ENCODE measurements at regions not wholly inside any gene's neighbourhood (a gene's known extent, or its start where the extent isn't known, plus 50 kb on each side); places are given as distances from the start of the nearest gene placed in this dataset.

DNA sequence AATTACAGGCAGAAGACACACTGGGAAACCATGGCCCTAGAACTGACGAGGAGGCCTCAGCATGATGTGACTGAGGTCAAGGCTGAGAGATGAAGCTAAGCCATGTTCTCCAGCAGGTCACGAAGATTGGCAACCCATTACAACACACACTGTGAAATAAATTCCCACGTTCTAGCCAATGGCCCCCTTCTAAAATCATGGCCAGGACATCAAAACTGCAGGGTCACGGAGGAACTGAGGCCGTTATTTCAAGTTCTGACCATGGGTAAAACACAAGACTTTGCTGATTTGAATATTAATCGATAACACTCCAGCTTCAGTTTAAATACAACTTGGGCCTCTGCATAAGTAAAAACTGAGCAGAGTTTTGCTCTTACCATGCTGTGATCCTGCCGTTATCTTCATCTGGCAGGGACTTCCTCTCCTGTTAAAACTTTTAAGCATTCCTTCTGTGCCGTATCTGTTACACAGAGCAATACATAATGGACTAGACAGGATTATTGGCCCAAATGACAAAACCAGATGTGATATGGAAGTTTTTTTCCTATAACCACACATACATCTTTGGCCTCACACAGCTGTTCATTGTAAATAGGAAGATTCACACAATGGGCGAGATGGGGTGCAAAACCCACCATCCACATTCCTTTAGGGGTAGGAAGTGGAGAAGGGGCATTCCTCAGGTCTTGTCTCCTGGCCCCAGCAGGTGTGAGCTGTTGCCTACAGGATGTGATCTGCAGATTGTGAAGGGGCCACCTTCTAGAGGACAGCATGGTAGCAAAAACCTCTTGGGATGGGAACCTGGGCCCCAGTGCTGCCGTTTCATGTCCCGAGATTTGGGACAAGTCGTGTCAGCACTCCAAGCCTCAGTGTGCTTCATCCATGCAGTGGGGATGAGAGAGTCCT lies 207.4 kb downstream of the OPA1 start:
- no peaks in the 10 kb centered on the region for H3K9me3 ChIP-seq (ENCODE audit: control insufficient read depth in 5 of 5, low read length in 5 of 5)
- no peaks in the 10 kb centered on the region for H3K36me3 ChIP-seq (ENCODE audit: control insufficient read depth in 5 of 5, insufficient read depth in 5 of 5, low read length in 5 of 5)
- H3K4me1 ChIP-seq (ENCODE audit: control insufficient read depth in 5 of 5, insufficient read depth in 5 of 5, low read length in 5 of 5) = peaks cover 0 to 13% (median 0%) of the 10 kb centered on the region in 5 donors
- no peak overlapping the region for H3K27ac ChIP-seq (ENCODE audit: low read depth, low read length)
- H3K9ac ChIP-seq (ENCODE audit: low read length in 5 of 5) = no peak overlapping the region
- H3K4me3 ChIP-seq (ENCODE audit: low read depth in 1 of 5, low read length in 5 of 5) = no peak overlapping the region
- H3K27me3 ChIP-seq (ENCODE audit: control insufficient read depth in 5 of 5, insufficient read depth in 4 of 5, low read length in 5 of 5) = peaks cover 0 to 5% (median 1%) of the 10 kb centered on the region in 5 donors

DNA sequence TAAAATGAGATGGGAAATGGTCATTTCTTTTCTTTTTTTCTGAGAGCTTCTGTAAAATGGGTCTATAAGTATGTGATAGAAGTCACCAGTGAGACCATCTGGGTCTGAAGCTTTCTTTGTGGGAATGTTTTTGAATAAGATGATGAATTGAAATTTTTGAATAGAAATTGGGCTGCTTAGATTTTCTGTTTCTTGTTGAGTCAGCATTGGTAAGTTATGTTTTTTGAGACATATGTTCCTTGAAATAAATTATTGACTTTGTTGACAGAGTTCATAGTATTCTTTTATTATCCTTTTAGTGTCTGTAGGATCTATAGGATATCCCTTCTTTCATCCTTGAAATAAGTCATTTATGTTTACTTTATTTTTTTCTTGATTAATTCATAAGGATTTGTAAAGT lies 208.1 kb downstream of the OPA1 start:
- Histone ChIP-seq H3K27ac (ENCODE audit: low read depth, low read length) (no peak overlapping the region), H3K9me3 (ENCODE audit: control insufficient read depth in 5 of 5, low read length in 5 of 5) (no peaks in the 10 kb centered on the region), H3K4me3 (ENCODE audit: low read depth in 1 of 5, low read length in 5 of 5) (no peak overlapping the region), H3K4me1 (ENCODE audit: control insufficient read depth in 5 of 5, insufficient read depth in 5 of 5, low read length in 5 of 5) (peaks cover 0 to 20% (median 0%) of the 10 kb centered on the region in 5 donors), H3K27me3 (ENCODE audit: control insufficient read depth in 5 of 5, insufficient read depth in 4 of 5, low read length in 5 of 5) (peaks cover 0 to 5% (median 0%) of the 10 kb centered on the region in 5 donors), H3K9ac (ENCODE audit: low read length in 5 of 5) (no peak overlapping the region), H3K36me3 (ENCODE audit: control insufficient read depth in 5 of 5, insufficient read depth in 5 of 5, low read length in 5 of 5) (no peaks in the 10 kb centered on the region)

DNA sequence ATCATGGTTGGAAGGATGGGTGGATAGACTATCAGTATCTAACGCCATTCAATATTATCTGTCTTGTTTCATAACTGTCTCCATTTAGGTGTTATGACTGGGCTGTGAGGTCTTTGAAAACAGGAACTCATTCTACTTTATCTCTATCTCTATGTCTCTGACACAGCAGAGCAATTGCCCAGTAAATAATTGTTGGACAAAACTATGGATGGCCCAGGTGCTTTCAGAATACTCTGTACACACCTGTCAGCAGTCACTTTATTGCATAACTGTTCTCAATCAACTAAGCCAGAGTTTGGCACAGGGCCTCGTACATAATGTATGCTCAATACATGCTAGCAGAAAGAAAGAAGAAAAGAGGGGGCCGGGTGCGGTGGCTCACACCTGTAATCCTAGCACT lies 210.3 kb downstream of the OPA1 start:
- Histone ChIP-seq H3K4me1 (ENCODE audit: control insufficient read depth in 5 of 5, insufficient read depth in 5 of 5, low read length in 5 of 5) (peaks cover 0 to 20% (median 0%) of the 10 kb centered on the region in 5 donors), H3K27me3 (ENCODE audit: control insufficient read depth in 5 of 5, insufficient read depth in 4 of 5, low read length in 5 of 5) (peaks cover 0 to 3% (median 0%) of the 10 kb centered on the region in 5 donors), H3K4me3 (ENCODE audit: low read depth in 1 of 5, low read length in 5 of 5) (no peak overlapping the region), H3K27ac (ENCODE audit: low read depth, low read length) (no peak overlapping the region), H3K9me3 (ENCODE audit: control insufficient read depth in 5 of 5, low read length in 5 of 5) (no peaks in the 10 kb centered on the region), H3K9ac (ENCODE audit: low read length in 5 of 5) (no peak overlapping the region), H3K36me3 (ENCODE audit: control insufficient read depth in 5 of 5, insufficient read depth in 5 of 5, low read length in 5 of 5) (no peaks in the 10 kb centered on the region)

DNA sequence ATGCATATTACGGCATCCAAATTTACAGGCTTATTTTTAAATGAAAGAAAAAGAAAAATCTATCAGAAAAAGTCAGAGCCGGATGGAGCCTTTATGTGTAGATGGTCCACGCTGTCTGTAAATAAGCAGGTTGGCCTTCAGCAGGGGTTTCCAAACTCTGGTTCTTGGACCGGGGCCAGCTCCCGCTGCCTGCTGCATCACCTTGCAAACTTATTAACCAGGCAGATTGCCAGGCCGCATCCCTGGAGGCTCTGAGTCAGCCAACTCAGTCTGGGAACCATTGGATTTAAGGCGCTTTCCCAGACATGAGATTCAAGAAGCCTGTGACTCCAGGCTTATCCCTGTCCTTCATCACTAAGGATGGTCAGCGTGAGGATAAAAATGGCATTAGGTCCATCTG lies 212.4 kb downstream of the OPA1 start:
- Histone ChIP-seq H3K27me3 (ENCODE audit: control insufficient read depth in 5 of 5, insufficient read depth in 4 of 5, low read length in 5 of 5) (peaks cover 0 to 3% (median 0%) of the 10 kb centered on the region in 5 donors), H3K36me3 (ENCODE audit: control insufficient read depth in 5 of 5, insufficient read depth in 5 of 5, low read length in 5 of 5) (no peaks in the 10 kb centered on the region), H3K27ac (ENCODE audit: low read depth, low read length) (no peak overlapping the region), H3K4me1 (ENCODE audit: control insufficient read depth in 5 of 5, insufficient read depth in 5 of 5, low read length in 5 of 5) (peaks cover 0 to 11% (median 0%) of the 10 kb centered on the region in 5 donors), H3K9me3 (ENCODE audit: control insufficient read depth in 5 of 5, low read length in 5 of 5) (no peaks in the 10 kb centered on the region), H3K4me3 (ENCODE audit: low read depth in 1 of 5, low read length in 5 of 5) (no peak overlapping the region), H3K9ac (ENCODE audit: low read length in 5 of 5) (no peak overlapping the region)

DNA sequence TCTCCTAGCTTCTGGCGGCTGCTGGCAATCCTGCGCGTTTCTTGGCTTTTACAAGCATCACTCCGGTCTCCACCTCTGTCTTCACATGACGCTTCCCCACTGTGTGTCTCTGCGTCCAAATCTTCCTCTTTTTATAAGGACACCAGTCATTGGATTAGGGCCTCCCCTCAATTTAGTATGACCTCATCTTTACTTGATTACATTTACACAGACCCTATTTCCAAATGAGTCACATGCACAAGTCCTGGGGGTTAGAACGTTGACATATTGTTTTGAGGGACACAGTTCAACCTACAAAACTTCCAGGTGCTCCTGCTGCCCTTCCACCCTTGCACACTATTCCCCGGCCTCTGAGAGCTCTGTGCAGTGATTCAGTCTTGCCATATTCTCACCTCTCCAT lies 215.3 kb downstream of the OPA1 start:
- Histone ChIP-seq H3K9me3 (ENCODE audit: control insufficient read depth in 5 of 5, low read length in 5 of 5) (no peaks in the 10 kb centered on the region), H3K27me3 (ENCODE audit: control insufficient read depth in 5 of 5, insufficient read depth in 4 of 5, low read length in 5 of 5) (peaks cover 0 to 3% (median 0%) of the 10 kb centered on the region in 5 donors), H3K27ac (ENCODE audit: low read depth, low read length) (no peak overlapping the region), H3K4me3 (ENCODE audit: low read depth in 1 of 5, low read length in 5 of 5) (no peak overlapping the region), H3K4me1 (ENCODE audit: control insufficient read depth in 5 of 5, insufficient read depth in 5 of 5, low read length in 5 of 5) (peaks cover 0 to 8% (median 0%) of the 10 kb centered on the region in 5 donors), H3K9ac (ENCODE audit: low read length in 5 of 5) (no peak overlapping the region), H3K36me3 (ENCODE audit: control insufficient read depth in 5 of 5, insufficient read depth in 5 of 5, low read length in 5 of 5) (no peaks in the 10 kb centered on the region)

DNA sequence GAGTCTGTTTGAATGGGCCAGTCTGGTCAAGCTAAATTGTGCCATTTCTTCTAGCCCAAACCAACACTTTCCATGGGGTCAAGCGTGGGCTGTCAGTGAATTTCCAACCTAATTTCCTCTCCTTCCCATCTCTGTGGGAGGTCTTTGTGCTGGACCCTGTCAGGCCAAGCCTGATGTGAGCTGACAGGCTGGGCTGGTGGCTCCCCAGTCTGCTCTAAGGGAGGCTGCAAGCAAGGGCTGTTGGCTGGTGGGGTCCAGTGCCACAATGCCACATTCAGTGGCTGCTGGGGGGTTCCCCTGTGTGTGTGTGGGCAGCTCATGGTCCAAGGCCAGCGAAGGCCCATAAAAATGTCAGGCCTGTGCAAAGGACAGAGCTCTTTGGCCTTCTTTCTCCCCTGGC lies 216.1 kb downstream of the OPA1 start:
- no peaks in the 10 kb centered on the region for H3K9me3 ChIP-seq (ENCODE audit: control insufficient read depth in 5 of 5, low read length in 5 of 5)
- H3K9ac ChIP-seq (ENCODE audit: low read length in 5 of 5) = no peak overlapping the region
- no peak overlapping the region for H3K27ac ChIP-seq (ENCODE audit: low read depth, low read length)
- no peak overlapping the region for H3K4me3 ChIP-seq (ENCODE audit: low read depth in 1 of 5, low read length in 5 of 5)
- H3K27me3 ChIP-seq (ENCODE audit: control insufficient read depth in 5 of 5, insufficient read depth in 4 of 5, low read length in 5 of 5) = peaks cover 0 to 3% (median 0%) of the 10 kb centered on the region in 5 donors
- H3K36me3 ChIP-seq (ENCODE audit: control insufficient read depth in 5 of 5, insufficient read depth in 5 of 5, low read length in 5 of 5) = no peaks in the 10 kb centered on the region
- peaks cover 0 to 8% (median 0%) of the 10 kb centered on the region in 5 donors for H3K4me1 ChIP-seq (ENCODE audit: control insufficient read depth in 5 of 5, insufficient read depth in 5 of 5, low read length in 5 of 5)

DNA sequence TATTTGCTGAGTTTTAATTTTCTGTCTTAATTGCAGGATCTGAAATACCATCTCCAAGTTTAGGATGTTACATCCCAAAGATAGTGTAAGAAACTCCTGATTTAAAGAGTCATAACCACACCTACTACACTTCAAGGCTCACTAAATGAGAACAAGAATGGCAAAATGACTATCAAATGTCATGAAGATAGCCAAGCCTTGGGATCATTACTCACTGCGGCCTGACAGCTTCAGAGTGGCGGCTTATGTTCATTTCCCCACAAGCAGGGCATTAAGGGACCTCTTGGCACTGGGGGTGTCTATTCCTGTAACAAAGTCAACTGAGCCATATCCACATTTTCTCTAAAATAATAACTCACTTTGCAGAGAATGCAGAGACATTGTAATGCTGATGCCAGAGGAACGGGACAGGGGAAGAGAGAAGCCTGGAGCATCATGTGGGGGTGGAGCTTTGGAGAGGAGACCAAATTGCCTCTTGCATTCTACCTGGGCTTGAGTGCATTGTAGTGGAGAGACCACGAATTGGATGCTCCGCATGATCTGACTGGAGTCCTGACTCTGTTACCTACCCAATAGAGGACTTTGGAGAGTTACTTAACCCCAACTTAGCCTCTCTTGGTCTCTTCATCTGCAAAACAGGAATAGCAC lies 219.2 kb downstream of the OPA1 start:
- no peak overlapping the region for H3K9ac ChIP-seq (ENCODE audit: low read length in 5 of 5)
- H3K4me3 ChIP-seq (ENCODE audit: low read depth in 1 of 5, low read length in 5 of 5) = no peak overlapping the region

DNA sequence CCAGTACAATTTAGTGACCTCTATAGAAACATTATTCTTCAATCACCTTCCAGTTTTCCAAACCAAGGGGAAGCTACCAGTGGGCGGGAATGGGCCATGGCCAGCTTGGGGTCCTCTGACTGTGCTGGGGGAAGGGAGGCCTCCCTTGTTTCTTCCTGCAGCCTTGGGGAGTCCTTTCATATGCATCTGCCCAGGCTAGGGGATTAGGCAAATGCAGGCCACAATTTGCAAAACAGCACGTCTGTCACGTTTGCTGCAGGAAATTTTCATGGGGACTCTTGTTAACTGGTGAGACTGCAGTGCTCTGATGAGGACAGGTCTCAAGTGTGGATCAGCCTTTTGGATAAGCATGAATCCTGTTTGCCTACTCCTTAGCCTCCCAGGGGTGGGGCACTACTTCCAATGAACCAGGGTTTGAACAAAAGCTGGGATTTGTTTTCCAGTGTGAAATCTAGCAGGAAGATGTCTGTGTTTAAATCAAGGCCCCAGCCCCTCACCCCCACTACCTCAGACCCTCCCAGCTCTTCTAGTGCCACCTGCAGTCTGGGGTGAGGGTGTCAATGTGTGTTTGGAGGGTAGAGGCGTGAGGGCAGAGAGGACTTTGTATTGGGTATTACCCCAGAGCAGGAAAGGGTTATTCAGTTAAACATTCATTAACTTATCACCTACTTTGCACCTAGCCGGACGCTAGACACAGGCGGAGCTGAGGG lies 219.9 kb downstream of the OPA1 start:
- H3K4me3 ChIP-seq (ENCODE audit: low read depth in 1 of 5, low read length in 5 of 5) = no peak overlapping the region
- no peak overlapping the region for H3K9ac ChIP-seq (ENCODE audit: low read length in 5 of 5)
- H3K9me3 ChIP-seq (ENCODE audit: control insufficient read depth in 5 of 5, low read length in 5 of 5) = no peaks in the 10 kb centered on the region
- no peak overlapping the region for H3K27ac ChIP-seq (ENCODE audit: low read depth, low read length)
- peaks cover 6 to 11% (median 9%) of the 10 kb centered on the region in 5 donors for H3K4me1 ChIP-seq (ENCODE audit: control insufficient read depth in 5 of 5, insufficient read depth in 5 of 5, low read length in 5 of 5)
- H3K36me3 ChIP-seq (ENCODE audit: control insufficient read depth in 5 of 5, insufficient read depth in 5 of 5, low read length in 5 of 5) = no peaks in the 10 kb centered on the region
- peaks cover 0 to 7% (median 0%) of the 10 kb centered on the region in 5 donors for H3K27me3 ChIP-seq (ENCODE audit: control insufficient read depth in 5 of 5, insufficient read depth in 4 of 5, low read length in 5 of 5)

More for the DNA sequence above, 219.2 kb downstream of the OPA1 start:
- Histone ChIP-seq H3K27me3 (ENCODE audit: control insufficient read depth in 5 of 5, insufficient read depth in 4 of 5, low read length in 5 of 5) (peaks cover 0 to 5% (median 0%) of the 10 kb centered on the region in 5 donors), H3K9me3 (ENCODE audit: control insufficient read depth in 5 of 5, low read length in 5 of 5) (no peaks in the 10 kb centered on the region), H3K27ac (ENCODE audit: low read depth, low read length) (no peak overlapping the region), H3K36me3 (ENCODE audit: control insufficient read depth in 5 of 5, insufficient read depth in 5 of 5, low read length in 5 of 5) (no peaks in the 10 kb centered on the region), H3K4me1 (ENCODE audit: control insufficient read depth in 5 of 5, insufficient read depth in 5 of 5, low read length in 5 of 5) (peaks cover 6 to 9% (median 7%) of the 10 kb centered on the region in 5 donors)

DNA sequence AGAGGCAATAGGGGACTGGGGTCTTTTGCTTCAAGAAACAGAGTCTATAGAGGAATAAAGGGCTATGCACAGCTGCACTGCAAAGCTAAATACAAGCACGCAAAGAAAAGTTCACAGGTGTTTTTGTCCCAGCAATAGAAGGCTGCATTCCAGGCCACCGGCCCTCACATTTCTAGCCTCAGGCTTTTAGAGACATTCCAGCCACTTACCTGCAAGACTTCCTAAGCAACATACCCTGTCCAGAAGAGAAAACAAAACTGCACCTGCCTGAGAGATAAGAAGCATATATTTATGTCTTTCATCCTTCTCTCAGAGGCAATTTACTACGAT lies 220.5 kb downstream of the OPA1 start:
- Histone ChIP-seq H3K4me1 (ENCODE audit: control insufficient read depth in 5 of 5, insufficient read depth in 5 of 5, low read length in 5 of 5) (peaks cover 6 to 11% (median 9%) of the 10 kb centered on the region in 5 donors), H3K9ac (ENCODE audit: low read length in 5 of 5) (no peak overlapping the region), H3K9me3 (ENCODE audit: control insufficient read depth in 5 of 5, low read length in 5 of 5) (no peaks in the 10 kb centered on the region), H3K27ac (ENCODE audit: low read depth, low read length) (no peak overlapping the region), H3K27me3 (ENCODE audit: control insufficient read depth in 5 of 5, insufficient read depth in 4 of 5, low read length in 5 of 5) (peaks cover 0 to 7% (median 0%) of the 10 kb centered on the region in 5 donors), H3K4me3 (ENCODE audit: low read depth in 1 of 5, low read length in 5 of 5) (no peak overlapping the region), H3K36me3 (ENCODE audit: control insufficient read depth in 5 of 5, insufficient read depth in 5 of 5, low read length in 5 of 5) (no peaks in the 10 kb centered on the region)
